Medulla oblongata (tissue), 1 donor: ENCODE measurements at regions not wholly inside any gene's neighbourhood (a gene's known extent, or its start where the extent isn't known, plus 50 kb on each side); places are given as distances from the start of the nearest gene placed in this dataset.
"Not testable (repeated sequence)": the region's sequence is repeated elsewhere in the genome, so short reads cannot be mapped to it uniquely, and the experiment has no call there.

ENCODE experiments used
- DNase-seq: peaks from one replicate; pipeline ENCODE4 v3.0.0-alpha.2; 2015; ENCODE audit errors: extremely low spot score

- DNase-seq = no peak
Observed at GRCh38 chr5:82605441-82605973, 327.4 kb upstream of the RPS23 start.

- no peak for DNase-seq
Observed at GRCh38 chr5:82603033-82603987, 325.2 kb upstream of the RPS23 start.

- no peak for DNase-seq
Observed at GRCh38 chr5:82601861-82602260, 323.7 kb upstream of the RPS23 start.

GRCh38 chr5:82601077-82601476, 322.9 kb upstream of the RPS23 start:
- no peak for DNase-seq

GRCh38 chr5:82599692-82600091, 321.5 kb upstream of the RPS23 start:
- DNase-seq = no peak

- DNase-seq = no peak
Observed at GRCh38 chr5:82599030-82599429, 320.9 kb upstream of the RPS23 start.

- DNase-seq = no peak
Observed at GRCh38 chr5:82597437-82597836, 319.3 kb upstream of the RPS23 start.

GRCh38 chr5:82596451-82596850, 318.3 kb upstream of the RPS23 start:
- DNase-seq = no peak

- DNase-seq = no peak
Observed at GRCh38 chr5:82595113-82595512, 317.0 kb upstream of the RPS23 start.

- no peak for DNase-seq
Observed at GRCh38 chr5:82594097-82594496, 315.9 kb upstream of the RPS23 start.

- DNase-seq = no peak
Observed at GRCh38 chr5:82593481-82593880, 315.3 kb upstream of the RPS23 start.

GRCh38 chr5:82591021-82591515, 312.9 kb upstream of the RPS23 start:
- no peak for DNase-seq

GRCh38 chr5:82590112-82590511, 312.0 kb upstream of the RPS23 start:
- no peak for DNase-seq

GRCh38 chr5:82586661-82587310, 308.6 kb upstream of the RPS23 start:
- DNase-seq = no peak

- no peak for DNase-seq
Observed at GRCh38 chr5:82586181-82586580, 308.0 kb upstream of the RPS23 start.

- peak; percentile 62 for DNase-seq
Observed at GRCh38 chr5:82584631-82585030, 306.5 kb upstream of the RPS23 start.

- DNase-seq = not testable (repeated sequence)
Observed at GRCh38 chr5:82583331-82583730, 305.2 kb upstream of the RPS23 start.

- DNase-seq = no peak
Observed at GRCh38 chr5:82564963-82565362, 286.8 kb upstream of the RPS23 start.

- DNase-seq = no peak
Observed at GRCh38 chr5:82563745-82564144, 285.6 kb upstream of the RPS23 start.

- DNase-seq = no peak
Observed at GRCh38 chr5:82562696-82563240, 284.6 kb upstream of the RPS23 start.

- DNase-seq = no peak
Observed at GRCh38 chr5:82561797-82562196, 283.6 kb upstream of the RPS23 start.

GRCh38 chr5:82560969-82561368, 282.8 kb upstream of the RPS23 start:
- no peak for DNase-seq
